ENCODE measurements at regions not wholly inside any gene's neighbourhood (a gene's known extent, or its start where the extent isn't known, plus 50 kb on each side); places are given as distances from the start of the nearest gene placed in this dataset.

DNA sequence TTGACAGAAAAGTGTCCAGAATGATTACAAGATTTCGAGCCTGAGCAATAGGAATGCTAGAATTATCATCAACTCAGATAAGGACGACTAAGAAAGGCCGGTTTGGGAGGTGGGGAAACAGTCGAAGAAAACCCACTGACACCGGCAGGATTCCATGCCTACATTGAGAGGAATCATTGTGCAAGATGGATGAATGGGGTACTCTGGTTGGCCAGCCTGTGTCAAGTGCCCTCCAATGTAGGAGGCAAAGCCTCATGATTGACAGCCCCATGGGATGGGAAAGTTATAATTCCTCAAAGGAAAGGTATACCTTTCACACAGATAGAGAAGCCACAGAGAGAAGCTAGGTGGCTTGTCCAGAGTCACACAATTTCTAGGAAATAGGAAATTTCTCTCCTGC lies 153.5 kb upstream of the CTTNBP2NL start:
- H3K4me3 Mint-ChIP-seq (ENCODE audit: low read depth) = no peak overlapping the region
- H3K9me3 Mint-ChIP-seq = no peaks in the 10 kb centered on the region
- peaks cover 4% of the 10 kb centered on the region for H3K27me3 Mint-ChIP-seq (ENCODE audit: low read depth)
- no peaks in the 10 kb centered on the region for H3K36me3 Mint-ChIP-seq (ENCODE audit: low read depth)
- DNase-seq (ENCODE audit: low spot score) = no peak
- H3K4me1 Mint-ChIP-seq (ENCODE audit: low read depth) = no peaks in the 10 kb centered on the region
- H3K27ac Mint-ChIP-seq = no peak overlapping the region
- intact Hi-C loops (cut with micrococcal nuclease) = no loop called here

DNA sequence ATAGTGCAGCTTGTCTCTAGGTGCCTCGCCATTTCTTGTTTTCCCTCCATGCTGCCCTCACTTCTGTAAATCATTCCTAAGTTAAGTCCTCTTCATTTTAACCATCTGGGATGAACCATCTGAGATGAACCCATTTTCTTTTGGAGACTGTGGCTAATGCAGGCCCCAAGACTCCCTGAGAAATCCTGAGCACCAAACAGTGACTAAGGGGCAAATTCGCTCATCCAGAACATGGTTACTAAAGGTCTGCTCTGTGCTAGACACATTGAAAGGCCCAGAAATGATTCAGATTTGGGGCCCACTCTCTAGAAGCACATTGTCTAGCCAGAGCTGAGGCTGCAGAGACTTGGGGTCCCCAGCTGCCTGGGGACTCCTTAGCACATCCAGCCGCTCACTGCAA lies 151.9 kb upstream of the CTTNBP2NL start:
- intact Hi-C loops (cut with micrococcal nuclease) = no loop called here
- Mint-ChIP-seq H3K4me1 (ENCODE audit: low read depth) (no peaks in the 10 kb centered on the region), H3K36me3 (ENCODE audit: low read depth) (no peaks in the 10 kb centered on the region), H3K27me3 (ENCODE audit: low read depth) (no peaks in the 10 kb centered on the region), H3K4me3 (ENCODE audit: low read depth) (no peak overlapping the region), H3K9me3 (no peaks in the 10 kb centered on the region), H3K27ac (no peak overlapping the region)
- no peak for DNase-seq (ENCODE audit: low spot score)

DNA sequence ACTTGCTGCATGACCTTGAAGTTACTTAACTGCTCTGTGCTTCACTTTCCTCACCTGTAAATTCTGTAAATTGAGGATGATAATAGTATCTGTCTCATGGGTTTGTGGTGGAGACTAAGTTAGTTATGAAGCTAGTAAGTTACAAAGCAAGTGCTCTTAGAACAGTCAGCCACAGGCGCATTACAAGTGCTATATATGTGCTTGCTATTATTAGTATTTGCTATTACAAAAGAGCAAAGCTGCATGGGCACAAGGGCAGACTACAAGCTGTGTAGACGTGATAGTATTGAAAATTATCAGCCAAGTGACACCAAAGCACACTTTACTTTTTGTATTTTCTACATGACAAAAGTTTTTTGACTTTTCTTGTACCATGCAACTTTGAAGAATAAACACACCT lies 150.9 kb upstream of the CTTNBP2NL start:
- intact Hi-C loops (cut with micrococcal nuclease) = no loop called here
- Mint-ChIP-seq H3K4me3 (ENCODE audit: low read depth) (no peak overlapping the region), H3K27ac (no peak overlapping the region), H3K36me3 (ENCODE audit: low read depth) (no peaks in the 10 kb centered on the region), H3K27me3 (ENCODE audit: low read depth) (no peaks in the 10 kb centered on the region), H3K9me3 (no peaks in the 10 kb centered on the region), H3K4me1 (ENCODE audit: low read depth) (no peaks in the 10 kb centered on the region)
- DNase-seq (ENCODE audit: low spot score) = no peak

DNA sequence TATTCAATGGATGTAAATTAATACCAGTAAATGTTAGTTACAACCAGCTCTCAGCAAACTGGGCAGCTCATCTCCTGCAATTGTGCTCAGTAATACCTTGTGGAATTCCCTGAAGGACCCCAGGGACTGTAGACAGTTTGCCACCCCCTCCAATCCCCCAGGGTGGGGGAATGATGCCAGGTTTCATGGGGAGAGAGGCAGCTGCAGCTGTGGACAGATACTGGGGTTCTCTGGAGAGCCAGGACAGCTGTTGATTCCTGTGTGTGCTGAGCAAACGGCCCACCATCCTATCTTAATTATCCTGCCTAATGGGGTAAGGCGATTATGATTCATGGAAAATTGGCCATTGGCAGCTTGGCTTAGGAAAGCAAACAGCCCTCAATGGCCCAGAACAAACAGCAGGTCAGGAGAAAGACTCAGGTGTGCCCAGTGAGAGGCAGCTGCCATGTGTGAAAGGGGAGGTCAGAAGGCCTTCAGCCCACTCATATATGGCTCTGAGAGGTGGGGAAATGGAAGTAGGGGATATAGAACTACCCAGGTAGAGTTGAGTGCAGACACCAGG lies 148.9 kb upstream of the CTTNBP2NL start:
- no peak overlapping the region for H3K4me3 Mint-ChIP-seq (ENCODE audit: low read depth)
- no peak for DNase-seq (ENCODE audit: low spot score)
- no peaks in the 10 kb centered on the region for H3K36me3 Mint-ChIP-seq (ENCODE audit: low read depth)
- H3K27me3 Mint-ChIP-seq (ENCODE audit: low read depth) = no peaks in the 10 kb centered on the region
- H3K4me1 Mint-ChIP-seq (ENCODE audit: low read depth) = no peaks in the 10 kb centered on the region
- intact Hi-C loops (cut with micrococcal nuclease) = no loop called here
- no peak overlapping the region for H3K27ac Mint-ChIP-seq
- H3K9me3 Mint-ChIP-seq = no peaks in the 10 kb centered on the region

DNA sequence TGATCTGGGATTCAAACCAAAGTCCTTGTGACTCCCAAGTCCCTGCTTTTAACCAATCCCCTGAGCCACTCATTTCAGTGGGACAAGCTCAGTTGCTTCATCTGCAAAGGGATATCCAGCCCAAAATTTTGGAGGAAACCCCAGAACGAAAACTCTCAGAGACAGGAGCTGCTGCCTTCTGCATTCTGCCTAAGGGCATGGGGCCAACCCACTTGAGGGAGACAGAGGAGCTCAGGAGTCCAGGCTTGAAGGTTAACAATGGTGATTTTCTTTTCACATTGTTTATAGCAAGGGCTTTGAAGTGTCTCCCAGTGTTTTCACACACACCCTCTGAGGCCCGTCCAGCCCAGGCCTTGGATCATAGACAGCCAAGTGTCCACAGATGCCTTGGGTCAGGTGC lies 148.1 kb upstream of the CTTNBP2NL start:
- no peak overlapping the region for H3K4me3 Mint-ChIP-seq (ENCODE audit: low read depth)
- H3K27ac Mint-ChIP-seq = no peak overlapping the region
- H3K36me3 Mint-ChIP-seq (ENCODE audit: low read depth) = no peaks in the 10 kb centered on the region

DNA sequence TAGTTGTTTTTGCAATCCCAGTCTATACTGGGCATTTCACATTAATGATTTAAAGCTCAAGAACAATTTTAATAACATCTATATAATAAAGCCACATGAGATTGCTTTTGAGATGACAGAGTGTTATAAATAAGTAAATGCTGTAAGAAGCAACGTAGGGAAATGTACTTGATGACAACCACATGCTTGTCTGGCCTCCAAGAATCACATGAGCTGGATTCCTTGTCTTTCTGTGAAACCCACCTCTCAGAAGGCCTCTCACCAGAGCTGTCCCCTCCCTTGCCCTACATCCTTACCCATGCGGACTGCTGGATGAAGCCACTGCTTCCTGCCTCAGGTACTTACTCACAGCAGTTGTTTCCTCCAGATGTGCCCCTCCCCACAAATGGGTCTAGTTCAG lies 145.1 kb upstream of the CTTNBP2NL start:
- H3K27me3 Mint-ChIP-seq (ENCODE audit: low read depth) = no peaks in the 10 kb centered on the region
- H3K4me1 Mint-ChIP-seq (ENCODE audit: low read depth) = no peaks in the 10 kb centered on the region
- DNase-seq (ENCODE audit: low spot score) = no peak
- H3K4me3 Mint-ChIP-seq (ENCODE audit: low read depth) = no peak overlapping the region
- intact Hi-C loops (cut with micrococcal nuclease) = no loop called here
- H3K27ac Mint-ChIP-seq = no peak overlapping the region
- H3K36me3 Mint-ChIP-seq (ENCODE audit: low read depth) = no peaks in the 10 kb centered on the region
- no peaks in the 10 kb centered on the region for H3K9me3 Mint-ChIP-seq

More for the DNA sequence above, 148.1 kb upstream of the CTTNBP2NL start:
- intact Hi-C loops (cut with micrococcal nuclease) = no loop called here
- no peaks in the 10 kb centered on the region for H3K4me1 Mint-ChIP-seq (ENCODE audit: low read depth)
- no peaks in the 10 kb centered on the region for H3K27me3 Mint-ChIP-seq (ENCODE audit: low read depth)
- H3K9me3 Mint-ChIP-seq = no peaks in the 10 kb centered on the region
- no peak for DNase-seq (ENCODE audit: low spot score)

DNA sequence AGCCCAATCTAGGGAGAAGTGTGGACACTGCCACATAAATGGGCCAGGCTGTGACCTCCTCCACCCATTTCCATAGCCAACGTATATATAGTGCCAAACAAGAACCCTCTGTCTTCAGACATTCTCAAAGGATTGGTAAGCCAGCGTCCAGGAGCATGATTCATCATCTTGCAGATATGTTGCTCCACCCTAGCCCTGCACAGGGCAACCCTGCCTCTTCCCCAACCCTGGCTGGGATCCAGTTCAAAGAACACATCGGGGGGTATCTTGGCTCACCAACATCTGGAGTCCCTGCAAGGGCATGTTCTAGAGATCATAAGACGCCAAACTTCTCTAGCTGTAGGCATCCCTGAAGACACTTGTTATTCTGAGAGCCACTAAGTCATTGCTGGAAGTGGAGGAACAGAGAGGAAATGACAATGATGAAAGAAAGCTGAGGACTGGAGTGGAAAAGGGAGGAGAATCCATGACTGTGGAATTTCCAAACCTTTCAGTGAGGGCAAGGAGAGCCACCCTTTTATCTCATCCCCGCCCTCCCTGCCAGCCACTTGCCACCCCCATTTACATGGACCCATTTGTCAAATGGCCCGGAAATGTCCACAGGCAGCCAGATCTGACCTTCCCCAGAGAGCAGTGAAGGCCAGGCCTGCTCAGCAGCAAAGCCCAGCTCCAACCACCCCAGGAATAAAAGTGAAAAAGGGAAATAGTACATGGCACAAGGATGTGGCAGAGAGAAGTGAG lies 144.1 kb upstream of the CTTNBP2NL start:
- H3K4me1 Mint-ChIP-seq (ENCODE audit: low read depth) = no peaks in the 10 kb centered on the region
- DNase-seq (ENCODE audit: low spot score) = no peak
- no peak overlapping the region for H3K4me3 Mint-ChIP-seq (ENCODE audit: low read depth)
- intact Hi-C loops (cut with micrococcal nuclease) = no loop called here
- no peaks in the 10 kb centered on the region for H3K27me3 Mint-ChIP-seq (ENCODE audit: low read depth)
- H3K9me3 Mint-ChIP-seq = no peaks in the 10 kb centered on the region
- no peaks in the 10 kb centered on the region for H3K36me3 Mint-ChIP-seq (ENCODE audit: low read depth)
- H3K27ac Mint-ChIP-seq = no peak overlapping the region

DNA sequence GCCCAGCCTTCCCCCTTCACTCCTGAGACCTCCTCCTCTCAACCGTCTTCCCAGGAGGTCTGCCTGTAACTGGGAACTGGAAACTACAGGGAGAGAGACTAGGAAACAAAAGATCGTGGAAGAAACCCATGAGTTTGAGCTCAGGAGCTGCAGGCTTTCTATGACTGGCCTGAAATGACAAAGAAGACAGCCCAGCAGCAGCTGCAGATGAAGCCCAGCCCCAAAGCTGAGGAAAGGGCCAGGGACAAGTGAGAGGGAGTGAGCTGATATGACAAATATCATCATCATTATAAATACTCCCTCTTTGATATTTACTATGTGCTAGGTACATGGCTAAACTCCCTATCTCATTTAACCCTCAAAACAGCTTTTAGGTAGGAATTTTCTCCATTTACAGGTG lies 142.6 kb upstream of the CTTNBP2NL start:
- Mint-ChIP-seq H3K36me3 (ENCODE audit: low read depth) (no peaks in the 10 kb centered on the region), H3K9me3 (no peaks in the 10 kb centered on the region), H3K4me3 (ENCODE audit: low read depth) (no peak overlapping the region), H3K4me1 (ENCODE audit: low read depth) (no peaks in the 10 kb centered on the region), H3K27ac (no peak overlapping the region), H3K27me3 (ENCODE audit: low read depth) (no peaks in the 10 kb centered on the region)
- intact Hi-C loops (cut with micrococcal nuclease) = no loop called here
- no peak for DNase-seq (ENCODE audit: low spot score)

DNA sequence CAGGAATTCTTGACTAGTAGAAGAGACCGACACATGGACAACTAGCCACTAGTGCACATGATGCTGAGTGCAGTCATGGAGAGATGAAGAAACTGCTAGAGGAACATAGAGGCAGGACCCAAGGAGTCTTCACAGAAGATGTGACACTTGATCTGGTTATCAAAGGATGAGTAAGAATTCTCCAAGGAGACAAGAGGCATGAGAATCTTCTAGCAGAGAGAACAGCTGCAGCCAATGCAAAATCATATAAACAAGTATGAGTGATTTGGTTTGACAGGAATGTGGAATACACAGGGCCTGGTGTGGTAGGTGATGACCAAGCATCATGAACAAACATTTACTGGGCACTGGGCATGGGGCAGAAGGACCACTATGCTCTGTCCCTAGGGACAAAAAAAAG lies 140.9 kb upstream of the CTTNBP2NL start:
- no peak for DNase-seq (ENCODE audit: low spot score)
- H3K4me1 Mint-ChIP-seq (ENCODE audit: low read depth) = no peaks in the 10 kb centered on the region
- no peak overlapping the region for H3K4me3 Mint-ChIP-seq (ENCODE audit: low read depth)
- no peaks in the 10 kb centered on the region for H3K36me3 Mint-ChIP-seq (ENCODE audit: low read depth)
- H3K27me3 Mint-ChIP-seq (ENCODE audit: low read depth) = no peaks in the 10 kb centered on the region
- intact Hi-C loops (cut with micrococcal nuclease) = no loop called here
- no peaks in the 10 kb centered on the region for H3K9me3 Mint-ChIP-seq
- H3K27ac Mint-ChIP-seq = no peak overlapping the region

DNA sequence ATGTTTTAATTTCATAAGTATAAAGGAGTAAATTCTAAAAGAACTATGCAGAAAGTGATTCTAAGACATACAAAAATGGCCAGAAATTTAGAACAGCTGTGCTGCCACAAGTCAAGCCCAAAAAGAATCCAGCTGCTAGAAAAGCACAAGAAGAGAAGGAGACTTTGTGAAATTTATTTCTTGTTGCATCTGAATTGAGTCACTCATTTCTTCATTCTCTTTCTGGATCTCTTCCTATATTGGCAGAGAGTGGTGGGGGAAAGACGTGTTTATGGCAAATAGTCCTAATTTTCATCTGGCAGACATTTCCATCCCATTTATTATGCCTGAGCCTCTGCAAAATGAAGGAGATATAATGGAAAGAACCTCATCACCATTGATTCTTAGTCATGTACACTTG lies 139.6 kb upstream of the CTTNBP2NL start:
- Mint-ChIP-seq H3K36me3 (ENCODE audit: low read depth) (no peaks in the 10 kb centered on the region), H3K27me3 (ENCODE audit: low read depth) (peaks cover 2% of the 10 kb centered on the region), H3K4me1 (ENCODE audit: low read depth) (no peaks in the 10 kb centered on the region), H3K27ac (no peak overlapping the region), H3K4me3 (ENCODE audit: low read depth) (no peak overlapping the region), H3K9me3 (no peaks in the 10 kb centered on the region)
- no peak for DNase-seq (ENCODE audit: low spot score)
- intact Hi-C loops (cut with micrococcal nuclease) = no loop called here

DNA sequence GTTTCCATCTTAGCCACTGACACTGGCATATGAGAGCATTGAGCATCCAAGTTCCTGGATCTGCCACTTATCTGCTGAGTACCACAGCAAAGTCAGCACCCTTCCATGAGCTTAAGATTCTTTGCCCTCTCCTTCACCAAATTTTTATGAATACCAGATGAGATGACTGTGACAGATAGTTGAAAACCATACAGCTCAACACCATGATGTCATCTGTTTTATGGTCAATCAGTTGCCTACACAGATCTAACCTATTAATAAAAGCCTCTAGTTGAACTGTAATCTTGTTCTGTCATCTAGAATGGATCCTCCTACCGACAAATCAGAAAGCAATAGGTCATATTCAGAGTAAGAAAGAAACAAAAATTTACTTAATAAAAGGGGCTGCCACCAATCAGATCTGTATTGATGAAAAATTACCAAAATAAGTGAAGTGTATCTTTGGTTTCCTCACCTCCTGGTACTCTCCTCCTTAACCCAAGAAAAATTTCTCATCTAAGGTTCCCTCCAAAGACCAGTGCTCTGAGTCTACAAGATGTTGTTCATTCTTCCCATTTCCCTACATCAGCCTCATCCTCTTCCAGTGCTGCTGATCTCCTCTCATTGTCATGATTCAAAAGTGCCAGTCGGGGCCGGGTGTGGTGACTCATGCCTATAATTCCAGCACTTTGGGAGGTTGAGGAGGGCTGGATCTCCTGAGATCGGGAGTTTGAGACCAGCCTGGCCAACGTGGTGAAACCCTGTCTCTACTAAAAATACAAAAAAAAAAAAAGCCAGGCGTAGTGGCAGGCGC lies 138.8 kb upstream of the CTTNBP2NL start:
- Mint-ChIP-seq H3K27ac (no peak overlapping the region), H3K27me3 (ENCODE audit: low read depth) (peaks cover 2% of the 10 kb centered on the region), H3K4me1 (ENCODE audit: low read depth) (no peaks in the 10 kb centered on the region), H3K9me3 (no peaks in the 10 kb centered on the region), H3K4me3 (ENCODE audit: low read depth) (no peak overlapping the region), H3K36me3 (ENCODE audit: low read depth) (no peaks in the 10 kb centered on the region)
- DNase-seq (ENCODE audit: low spot score) = no peak
- intact Hi-C loops (cut with micrococcal nuclease) = no loop called here

DNA sequence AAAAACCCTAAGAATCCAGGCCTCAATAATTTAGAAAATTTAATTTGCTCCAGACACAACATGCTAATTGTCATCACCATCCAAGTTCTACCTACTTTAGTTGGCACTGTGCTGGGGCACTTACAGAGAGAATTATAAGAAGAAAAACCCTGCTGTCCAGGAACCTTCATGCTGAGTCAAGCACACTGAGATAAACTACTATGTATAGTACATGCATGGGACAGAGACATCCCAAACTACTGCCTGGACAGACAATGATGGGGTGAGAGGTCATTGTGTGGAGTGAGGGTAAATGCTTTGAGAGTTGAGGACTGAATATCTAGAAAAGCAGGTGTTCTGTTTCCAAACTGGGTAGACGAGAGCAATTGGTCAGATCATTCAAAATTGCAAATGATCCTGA lies 135.3 kb upstream of the CTTNBP2NL start:
- no peak for DNase-seq (ENCODE audit: low spot score)
- H3K27me3 Mint-ChIP-seq (ENCODE audit: low read depth) = peaks cover 9% of the 10 kb centered on the region
- no peaks in the 10 kb centered on the region for H3K36me3 Mint-ChIP-seq (ENCODE audit: low read depth)
- no peak overlapping the region for H3K27ac Mint-ChIP-seq
- H3K9me3 Mint-ChIP-seq = no peaks in the 10 kb centered on the region
- intact Hi-C loops (cut with micrococcal nuclease) = no loop called here
- H3K4me3 Mint-ChIP-seq (ENCODE audit: low read depth) = no peak overlapping the region
- no peaks in the 10 kb centered on the region for H3K4me1 Mint-ChIP-seq (ENCODE audit: low read depth)

DNA sequence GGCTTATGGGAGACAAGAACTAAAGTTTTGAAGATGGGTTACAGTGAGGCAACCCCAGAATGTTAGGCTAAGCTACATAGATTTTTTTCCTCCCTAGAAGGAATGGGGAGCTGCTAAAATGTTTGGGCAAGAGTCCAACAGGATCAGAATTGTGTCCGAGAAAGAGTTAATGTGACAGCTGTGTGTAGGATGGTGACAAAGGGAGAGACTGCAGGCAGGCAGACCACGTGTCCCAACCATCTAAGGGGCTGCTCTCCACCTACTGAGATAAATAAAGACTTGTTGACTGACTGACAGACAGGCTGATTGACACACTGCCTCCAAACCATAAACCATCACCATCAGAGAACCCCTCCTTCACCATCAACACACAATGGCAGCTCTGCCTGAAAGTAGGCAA lies 133.7 kb upstream of the CTTNBP2NL start:
- H3K9me3 Mint-ChIP-seq = no peaks in the 10 kb centered on the region
- no peak overlapping the region for H3K27ac Mint-ChIP-seq
- H3K27me3 Mint-ChIP-seq (ENCODE audit: low read depth) = peaks cover 9% of the 10 kb centered on the region
- H3K4me3 Mint-ChIP-seq (ENCODE audit: low read depth) = no peak overlapping the region
- no peaks in the 10 kb centered on the region for H3K4me1 Mint-ChIP-seq (ENCODE audit: low read depth)
- no peak for DNase-seq (ENCODE audit: low spot score)
- no peaks in the 10 kb centered on the region for H3K36me3 Mint-ChIP-seq (ENCODE audit: low read depth)
- intact Hi-C loops (cut with micrococcal nuclease) = no loop called here
